Neural cell (in vitro differentiated cells): ENCODE measurements at regions not wholly inside any gene's neighbourhood (a gene's known extent, or its start where the extent isn't known, plus 50 kb on each side); places are given as distances from the start of the nearest gene placed in this dataset.
"Not testable (repeated sequence)": the region's sequence is repeated elsewhere in the genome, so short reads cannot be mapped to it uniquely, and the experiment has no call there.

ENCODE experiments used
- H2AFZ ChIP-seq: fragments of 200-600, 300-800 bp; sonication (generic), shearing (Covaris generic); 2 replicates; pipeline ENCODE4 v1.6.0; 2014; ENCODE audit warnings: low read depth, mild to moderate bottlenecking, antibody characterized with exemption, low read length, moderate library complexity
- H3F3A ChIP-seq: fragments of 200-600 bp; shearing (Covaris generic); 2 replicates; pipeline ENCODE4 v1.6.1; 2016; ENCODE audit warnings: mild to moderate bottlenecking, moderate library complexity, mixed read lengths, antibody characterized with exemption, low read length; ENCODE audit not compliant: insufficient read depth, poor library complexity, severe bottlenecking
- H3K27ac ChIP-seq: fragments of 200-600, 300-800 bp; sonication (generic), shearing (Covaris generic); 2 replicates; pipeline ENCODE4 v1.5.1; 2014; ENCODE audit warnings: mild to moderate bottlenecking, low read length, moderate library complexity
- H3K27me3 ChIP-seq: fragments of 300-800, 200-600 bp; sonication (generic), shearing (Covaris generic); 2 replicates; pipeline ENCODE4 v1.6.0; 2014; ENCODE audit warnings: mild to moderate bottlenecking, low read depth, low read length, moderate library complexity; ENCODE audit not compliant: insufficient read depth
- H3K36me3 ChIP-seq: fragments of 300-800, 200-600 bp; sonication (generic), shearing (Covaris generic); 2 replicates; pipeline ENCODE4 v1.5.1; 2014; ENCODE audit warnings: mild to moderate bottlenecking, antibody characterized with exemption, low read length, moderate library complexity; ENCODE audit not compliant: insufficient read depth
- H3K4me2 ChIP-seq: fragments of 300-800, 200-600 bp; sonication (generic), shearing (Covaris generic); 2 replicates; pipeline ENCODE4 v1.6.0; 2014; ENCODE audit warnings: mild to moderate bottlenecking, low read length
- H3K4me3 ChIP-seq: fragments of 300-800, 200-600 bp; sonication (generic), shearing (Covaris generic); 2 replicates; pipeline ENCODE4 v1.5.1; 2014; ENCODE audit warnings: mild to moderate bottlenecking, low read length, moderate library complexity
- H3K79me2 ChIP-seq: fragments of 200-600 bp; shearing (Covaris generic); replicated peaks from 2 replicates; pipeline ENCODE4 v1.6.0; 2014; ENCODE audit warnings: mild to moderate bottlenecking, low read length, moderate library complexity; ENCODE audit not compliant: insufficient read depth
- H3K9ac ChIP-seq: fragments of 300-800, 200-600 bp; sonication (generic), shearing (Covaris generic); 2 replicates; pipeline ENCODE4 v1.6.1; 2016; ENCODE audit warnings: mild to moderate bottlenecking, low read length, mixed read lengths
- H3K9me2 ChIP-seq: fragments of 200-600 bp; shearing (Covaris generic); 2 replicates; pipeline ENCODE4 v1.6.1; 2016; ENCODE audit warnings: mild to moderate bottlenecking, low read length, mixed read lengths; ENCODE audit not compliant: insufficient read depth
- H3K9me3 ChIP-seq: fragments of 200-600, 300-800 bp; sonication (generic), shearing (Covaris generic); 2 replicates; pipeline ENCODE4 v1.6.1; 2016; ENCODE audit warnings: mild to moderate bottlenecking, mixed run types, low read length, moderate library complexity, mixed read lengths
- H4K20me1 ChIP-seq: fragments of 200-600 bp; shearing (Covaris generic); 2 replicates; pipeline ENCODE4 v1.6.1; 2016; ENCODE audit warnings: mild to moderate bottlenecking, mixed run types; ENCODE audit not compliant: insufficient read depth
- CTCF ChIP-seq: fragments of 450-650 bp; IDR thresholded peaks from 2 replicates; pipeline ENCODE4 v1.5.1; 2014; ENCODE audit warnings: antibody characterized with exemption, mild to moderate bottlenecking, moderate library complexity; ENCODE audit not compliant: poor library complexity, severe bottlenecking
- EZH2 ChIP-seq: fragments of 200-600, 300-800 bp; shearing (Covaris generic), sonication (generic); IDR thresholded peaks from 2 replicates; pipeline ENCODE4 v1.6.1; 2014; ENCODE audit warnings: antibody characterized with exemption, low read length, borderline replicate concordance, mild to moderate bottlenecking; ENCODE audit not compliant: insufficient read depth, poor library complexity, severe bottlenecking
- MXI1 ChIP-seq: fragments of 450-650 bp; conservative IDR thresholded peaks from 2 replicates; pipeline ENCODE4 v1.6.1; 2014; ENCODE audit warnings: antibody characterized with exemption, mild to moderate bottlenecking; ENCODE audit not compliant: poor library complexity, severe bottlenecking
- POLR2AphosphoS5 ChIP-seq: IDR thresholded peaks from 2 replicates; pipeline ENCODE4 v1.6.1; 2012
- REST ChIP-seq: IDR thresholded peaks from 2 replicates; pipeline ENCODE4 v1.6.1; 2012; ENCODE audit warnings: borderline replicate concordance

- H3K36me3 ChIP-seq, H3K79me2 ChIP-seq, H3F3A ChIP-seq, H3K27me3 ChIP-seq, H3K9me3 ChIP-seq, H2AFZ ChIP-seq, H3K4me2 ChIP-seq, H3K9me2 ChIP-seq, H3K9ac ChIP-seq, H3K4me3 ChIP-seq, H4K20me1 ChIP-seq, H3K27ac ChIP-seq: not testable (repeated sequence)
These were observed 1527.3 kb downstream of the KHDRBS2 start for GRCh38 chr6:60758725-60759124.

GRCh38 chr6:60754879-60755278 lies 1531.1 kb downstream of the KHDRBS2 start:
- H3K36me3 ChIP-seq: no peaks in the 10 kb centered on the region
- no peaks in the 10 kb centered on the region for H3K9me2 ChIP-seq
- H3K27me3 ChIP-seq: no peaks in the 10 kb centered on the region

GRCh38 chr6:60750353-60751081 lies 1535.5 kb downstream of the KHDRBS2 start:
- not testable (repeated sequence) for H3F3A ChIP-seq, H3K79me2 ChIP-seq, H3K36me3 ChIP-seq, H3K4me3 ChIP-seq, H3K27me3 ChIP-seq, H3K27ac ChIP-seq, H3K9me3 ChIP-seq, H2AFZ ChIP-seq, H3K9me2 ChIP-seq, H3K9ac ChIP-seq, H4K20me1 ChIP-seq, H3K4me2 ChIP-seq

More at GRCh38 chr6:60754879-60755278, 1531.1 kb downstream of the KHDRBS2 start:
- Histone ChIP-seq H4K20me1 (no peaks in the 10 kb centered on the region), H3K27ac (no peak overlapping the region), H3K9ac (no peak overlapping the region), H3K4me3 (no peak overlapping the region), H3K4me2 (no peak overlapping the region), H3K9me3 (no peaks in the 10 kb centered on the region), H2AFZ (no peak overlapping the region), H3F3A (no peaks in the 10 kb centered on the region), H3K79me2 (no peaks in the 10 kb centered on the region)
- TF ChIP-seq POLR2AphosphoS5: no peak
- no peak for TF ChIP-seq CTCF
- TF ChIP-seq EZH2: no peak
- no peak for TF ChIP-seq MXI1
- TF ChIP-seq REST: no peak

- H2AFZ ChIP-seq, H3K27ac ChIP-seq, H3K4me3 ChIP-seq, H3K9me3 ChIP-seq, H3F3A ChIP-seq, H4K20me1 ChIP-seq, H3K36me3 ChIP-seq, H3K9ac ChIP-seq, H3K27me3 ChIP-seq, H3K79me2 ChIP-seq, H3K4me2 ChIP-seq, H3K9me2 ChIP-seq: not testable (repeated sequence)
These were observed 1538.1 kb downstream of the KHDRBS2 start for GRCh38 chr6:60747765-60748556.

- H3K36me3 ChIP-seq, H4K20me1 ChIP-seq, H3K4me3 ChIP-seq, H3F3A ChIP-seq, H3K79me2 ChIP-seq, H3K9me3 ChIP-seq, H3K27me3 ChIP-seq, H3K4me2 ChIP-seq, H2AFZ ChIP-seq, H3K9me2 ChIP-seq, H3K27ac ChIP-seq, H3K9ac ChIP-seq: not testable (repeated sequence)
These were observed 1548.1 kb downstream of the KHDRBS2 start for GRCh38 chr6:60737764-60738425.
